ENCODE measurements at regions not wholly inside any gene's neighbourhood (a gene's known extent, or its start where the extent isn't known, plus 50 kb on each side); places are given as distances from the start of the nearest gene placed in this dataset.

GRCh38 chr10:8950978-8951377 lies 896.5 kb downstream of the GATA3 start:
- Histone ChIP-seq H3K4me1 (ENCODE audit: insufficient read depth, low read length) (no peaks in the 10 kb centered on the region), H3K9me3 (ENCODE audit: control insufficient read depth in 1 of 2, insufficient read depth in 1 of 2, low read length in 2 of 2) (no peaks in the 10 kb centered on the region), H3K27ac (ENCODE audit: low read depth in 1 of 2, low read length in 2 of 2) (no peak overlapping the region), H3K36me3 (ENCODE audit: insufficient read depth, low read length) (no peaks in the 10 kb centered on the region), H3K4me3 (ENCODE audit: low read length) (no peak overlapping the region), H3K27me3 (ENCODE audit: control insufficient read depth in 1 of 2, insufficient read depth in 2 of 2, low read length in 2 of 2) (no peaks in the 10 kb centered on the region)
- CTCF ChIA-PET: no interaction called here
- intact Hi-C loops (cut with DNase I, micrococcal nuclease): no loop called here
- H3K27me3 Mint-ChIP-seq: no peaks in the 10 kb centered on the region
- peaks cover 2% of the 10 kb centered on the region for H3K9me3 Mint-ChIP-seq
- POLR2A ChIA-PET: no interaction called here
- no peak for TF ChIP-seq CTCF (IDR thresholded peaks at IDR 0.05)
- H3K4me1 Mint-ChIP-seq (ENCODE audit: low read depth): no peaks in the 10 kb centered on the region
- H3K27ac Mint-ChIP-seq: no peak overlapping the region
- no peak for DNase-seq
- H3K36me3 Mint-ChIP-seq (ENCODE audit: low read depth): no peaks in the 10 kb centered on the region
- ATAC-seq (ENCODE audit: poor library complexity): no peak
- no peak overlapping the region for H3K4me3 Mint-ChIP-seq

- DNase-seq (no peak), ATAC-seq (ENCODE audit: poor library complexity) (no peak)
- Histone ChIP-seq H3K9me3 (ENCODE audit: control insufficient read depth in 1 of 2, insufficient read depth in 1 of 2, low read length in 2 of 2) (no peaks in the 10 kb centered on the region), H3K4me1 (ENCODE audit: insufficient read depth, low read length) (no peaks in the 10 kb centered on the region), H3K27me3 (ENCODE audit: control insufficient read depth in 1 of 2, insufficient read depth in 2 of 2, low read length in 2 of 2) (no peaks in the 10 kb centered on the region), H3K4me3 (ENCODE audit: low read length) (no peak overlapping the region), H3K36me3 (ENCODE audit: insufficient read depth, low read length) (no peaks in the 10 kb centered on the region), H3K27ac (ENCODE audit: low read depth in 1 of 2, low read length in 2 of 2) (no peak overlapping the region)
- intact Hi-C loops (cut with DNase I, micrococcal nuclease): no loop called here
- TF ChIP-seq CTCF (IDR thresholded peaks at IDR 0.05): no peak
- Mint-ChIP-seq H3K36me3 (ENCODE audit: low read depth) (no peaks in the 10 kb centered on the region), H3K27me3 (no peaks in the 10 kb centered on the region), H3K9me3 (peaks cover 2% of the 10 kb centered on the region), H3K4me1 (ENCODE audit: low read depth) (no peaks in the 10 kb centered on the region), H3K27ac (no peak overlapping the region), H3K4me3 (no peak overlapping the region)
- ChIA-PET CTCF (no interaction called here), POLR2A (no interaction called here)
Measured at GRCh38 chr10:8951440-8952089, 897.1 kb downstream of the GATA3 start.

GRCh38 chr10:8956400-8956799 lies 901.9 kb downstream of the GATA3 start:
- ChIA-PET POLR2A (no interaction called here), CTCF (no interaction called here)
- Mint-ChIP-seq H3K27ac (no peak overlapping the region), H3K36me3 (ENCODE audit: low read depth) (no peaks in the 10 kb centered on the region), H3K9me3 (no peaks in the 10 kb centered on the region), H3K4me1 (ENCODE audit: low read depth) (no peaks in the 10 kb centered on the region), H3K27me3 (no peaks in the 10 kb centered on the region), H3K4me3 (no peak overlapping the region)
- Histone ChIP-seq H3K4me1 (ENCODE audit: insufficient read depth, low read length) (no peaks in the 10 kb centered on the region), H3K9me3 (ENCODE audit: control insufficient read depth in 1 of 2, insufficient read depth in 1 of 2, low read length in 2 of 2) (no peaks in the 10 kb centered on the region), H3K27ac (ENCODE audit: low read depth in 1 of 2, low read length in 2 of 2) (no peak overlapping the region), H3K36me3 (ENCODE audit: insufficient read depth, low read length) (no peaks in the 10 kb centered on the region), H3K27me3 (ENCODE audit: control insufficient read depth in 1 of 2, insufficient read depth in 2 of 2, low read length in 2 of 2) (no peaks in the 10 kb centered on the region), H3K4me3 (ENCODE audit: low read length) (no peak overlapping the region)
- no peak for TF ChIP-seq CTCF (IDR thresholded peaks at IDR 0.05)
- DNase-seq (no peak), ATAC-seq (ENCODE audit: poor library complexity) (no peak)
- intact Hi-C loops (cut with DNase I, micrococcal nuclease): no loop called here

Measured in CD4-positive, alpha-beta T cell (primary cell).